ENCODE measurements at regions not wholly inside any gene's neighbourhood (a gene's known extent, or its start where the extent isn't known, plus 50 kb on each side); places are given as distances from the start of the nearest gene placed in this dataset.

- Histone ChIP-seq H3K36me3 (ENCODE audit: insufficient read depth) (no peaks in the 10 kb centered on the region), H4K20me1 (replicated peaks; ENCODE audit: insufficient read depth) (no peaks in the 10 kb centered on the region), H3K79me2 (replicated peaks; ENCODE audit: insufficient read depth) (no peaks in the 10 kb centered on the region), H3F3A (replicated peaks; ENCODE audit: low read depth) (no peaks in the 10 kb centered on the region), H3K27me3 (ENCODE audit: insufficient read depth) (no peaks in the 10 kb centered on the region), H3K4me1 (ENCODE audit: insufficient read depth) (peaks cover 7% of the 10 kb centered on the region; the same call in 1 of the 2 replicates), H3K4me2 (no peak overlapping the region), H3K27ac (ENCODE audit: low read depth) (no peak overlapping the region), H3K4me3 (no peak overlapping the region), H2AFZ (0 out of 2 replicates have a peak overlapping the region, but pooled peaks have one; percentile 28), H3K9me2 (ENCODE audit: insufficient read depth) (peaks cover 13% of the 10 kb centered on the region; the same call in 1 of the 2 replicates)
- DNase-seq (ENCODE audit: low spot score) (no peak), ATAC-seq (no peak)
- no peak overlapping the region for H3K4me3 Mint-ChIP-seq
- no peaks in the 10 kb centered on the region for H3K36me3 Mint-ChIP-seq (ENCODE audit: low read depth)
- H3K9me3 Mint-ChIP-seq, result no peaks in the 10 kb centered on the region
- H3K27ac Mint-ChIP-seq, result no peak overlapping the region
- H3K27me3 Mint-ChIP-seq (ENCODE audit: insufficient read depth, low read depth, poor library complexity), result peaks cover 5% of the 10 kb centered on the region
- TF ChIP-seq ZNF462 (CRISPR knock-in tag; IDR thresholded peaks at IDR 0.05) (no peak), JUNB (IDR thresholded peaks at IDR 0.05; ENCODE audit: unreplicated experiment) (no peak), EZH2 (IDR thresholded peaks at IDR 0.05; ENCODE audit: low read depth, unreplicated experiment) (no peak), CREB1 (CRISPR knock-in tag; IDR thresholded peaks at IDR 0.05; ENCODE audit: low read depth) (no peak), NANOG (IDR thresholded peaks at IDR 0.05; ENCODE audit: borderline replicate concordance) (no peak), ETS1 (IDR thresholded peaks at IDR 0.05) (no peak), POLR2AphosphoS5 (IDR thresholded peaks at IDR 0.05; ENCODE audit: low read depth) (no peak), ZNF114 (CRISPR knock-in tag; IDR thresholded peaks at IDR 0.05) (no peak), REST (IDR thresholded peaks at IDR 0.05; ENCODE audit: unreplicated experiment) (no peak), EZH2phosphoT487 (IDR thresholded peaks at IDR 0.05; ENCODE audit: unreplicated experiment) (no peak), STAT1 (IDR thresholded peaks at IDR 0.05; ENCODE audit: unreplicated experiment) (no peak), ZNF331 (CRISPR knock-in tag; IDR thresholded peaks at IDR 0.05; ENCODE audit: low read depth) (no peak), CTCF (conservative IDR thresholded peaks at IDR 0.05; ENCODE audit: low read depth in 2 of 2) (no peak)
- peaks cover 17% of the 10 kb centered on the region for H3K4me1 Mint-ChIP-seq
These were observed 168.3 kb downstream of the NRP2 start for GRCh38 chr2:205850611-205851010.

All from GM23338 (cell line).